T-cell (primary cell): ENCODE measurements at regions not wholly inside any gene's neighbourhood (a gene's known extent, or its start where the extent isn't known, plus 50 kb on each side); places are given as distances from the start of the nearest gene placed in this dataset.
"Not testable (repeated sequence)": the region's sequence is repeated elsewhere in the genome, so short reads cannot be mapped to it uniquely, and the experiment has no call there.

Experiments
- ATAC-seq, 4 experiments: fragments of 200-7000 bp in 3 of 4; fragments of 150-1000 bp in 1 of 4; cut with Tn5 transposase; replicated peaks in 1 of 4; 1 replicate in 3 of 4; 2 replicates in 1 of 4; pipeline ENCODE4 v1.10.0; 2021; ENCODE audit warnings: moderate library complexity in 3 of 4, mild to moderate bottlenecking in 2 of 4, moderate number of reproducible peaks in 1 of 4
- CTCF ChIA-PET, 2 donors: fragments of 300-600 bp; sonication (Branson Sonifier 250); formaldehyde crosslinking; loops; one replicate each; lab custom pipeline; 2022; ENCODE audit warnings: antibody characterized with exemption in 2 of 2; lab: Charles Lee
- POLR2A ChIA-PET, 2 donors: fragments of 300-600 bp; sonication (Branson Sonifier 250); formaldehyde crosslinking; loops; one replicate each; lab custom pipeline; 2022; ENCODE audit warnings: antibody characterized with exemption in 2 of 2; lab: Charles Lee
- DNase-seq, 35 experiments: peaks; one replicate each; pipeline versions ENCODE4 v3.0.0 to v3.0.0-alpha.2; 2013 to 2023
- H3K27ac ChIP-seq: one replicate; pipeline ENCODE4 v1.5.1; 2013; ENCODE audit warnings: low read length
- H3K27me3 ChIP-seq, 2 experiments: replicated peaks in 1 of 2; 1 replicate in 1 of 2; 2 replicates in 1 of 2; pipeline versions ENCODE4 v1.6.1 to v1.7.0; 2013; ENCODE audit warnings: low read length in 1 of 2, mixed read lengths in 1 of 2; ENCODE audit not compliant: control insufficient read depth in 2 of 2, insufficient read depth in 2 of 2; ENCODE audit errors: extremely low read depth in 1 of 2
- H3K36me3 ChIP-seq, 2 donors: 1 replicate in 1 of 2; 2 replicates in 1 of 2; pipeline versions ENCODE4 v1.6.1 to v1.7.0; 2013; ENCODE audit warnings: low read length in 1 of 2; ENCODE audit not compliant: control insufficient read depth in 2 of 2, insufficient read depth in 1 of 2; ENCODE audit errors: extremely low read depth in 1 of 2
- H3K4me1 ChIP-seq, 2 experiments: 1 replicate in 1 of 2; 2 replicates in 1 of 2; pipeline versions ENCODE4 v1.6.1 to v1.7.0; 2013; ENCODE audit warnings: low read length in 2 of 2, mixed read lengths in 1 of 2; ENCODE audit not compliant: insufficient read depth in 2 of 2, control insufficient read depth in 1 of 2; ENCODE audit errors: extremely low read depth in 1 of 2
- H3K4me3 ChIP-seq, 2 donors: 1 replicate in 1 of 2; 2 replicates in 1 of 2; pipeline versions ENCODE4 v1.5.1 to v1.7.0; 2013; ENCODE audit warnings: mild to moderate bottlenecking in 2 of 2, low read length in 1 of 2, moderate library complexity in 1 of 2; ENCODE audit not compliant: control insufficient read depth in 1 of 2; ENCODE audit errors: extremely low read depth in 1 of 2
- H3K9me3 ChIP-seq: 2 replicates; pipeline ENCODE4 v1.7.0; 2013
- H3K27ac Mint-ChIP-seq, 2 donors: one replicate each; pipeline ENCODE4 v1.8.0; 2020 to 2021; ENCODE audit warnings: mild to moderate bottlenecking in 2 of 2, mixed read lengths in 2 of 2
- H3K27me3 Mint-ChIP-seq, 2 donors: one replicate each; pipeline ENCODE4 v1.8.0; 2021 to 2022; ENCODE audit warnings: mixed read lengths in 2 of 2
- H3K36me3 Mint-ChIP-seq: one replicate; pipeline ENCODE4 v1.8.0; 2021; ENCODE audit warnings: mixed read lengths
- H3K4me1 Mint-ChIP-seq, 3 donors: one replicate each; pipeline ENCODE4 v1.8.0; 2020 to 2022; ENCODE audit warnings: mixed read lengths in 3 of 3, mild to moderate bottlenecking in 1 of 3
- H3K4me3 Mint-ChIP-seq, 3 donors: one replicate each; pipeline ENCODE4 v1.8.0; 2020 to 2022; ENCODE audit warnings: mild to moderate bottlenecking in 3 of 3, mixed read lengths in 3 of 3, moderate library complexity in 3 of 3
- H3K9me3 Mint-ChIP-seq, 3 donors: one replicate each; pipeline ENCODE4 v1.8.0; 2020 to 2022; ENCODE audit warnings: mixed read lengths in 3 of 3
- WGBS: methylation state at CpG from one replicate; pipeline ENCODE4 v1.1.5; 2013; ENCODE audit warnings: missing lambda C conversion rate; ENCODE audit not compliant: insufficient coverage; 5-methylcytosine and 5-hydroxymethylcytosine counted together

DNA sequence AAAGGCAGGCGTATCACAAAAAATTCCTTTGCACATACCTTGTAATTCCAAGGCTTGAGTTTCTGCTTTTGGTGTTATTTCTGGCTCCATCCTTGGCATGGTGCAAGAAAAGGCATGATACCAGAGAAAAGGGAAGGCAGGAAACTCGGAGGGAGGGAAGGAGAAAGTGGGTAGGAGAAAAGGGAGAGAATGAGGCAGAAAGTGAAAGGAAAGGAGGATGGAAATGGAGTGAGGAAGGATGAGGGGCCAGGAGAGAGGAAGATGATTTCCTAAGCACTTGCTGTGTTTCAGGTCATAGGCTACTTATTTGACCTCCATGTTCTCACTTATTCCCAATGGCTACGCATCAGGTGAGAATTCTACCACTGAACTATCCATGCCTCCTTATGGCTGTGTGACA lies 110.8 kb upstream of the JCAD start:
- H3K36me3 Mint-ChIP-seq = no peaks in the 10 kb centered on the region
- Histone ChIP-seq H3K9me3 (no peaks in the 10 kb centered on the region), H3K4me1 (no peaks in the 10 kb centered on the region), H3K4me3 (no peak overlapping the region), H3K36me3 (no peaks in the 10 kb centered on the region), H3K27me3 (peaks cover 0 to 14% of the 10 kb centered on the region in 2 experiments), H3K27ac (no peak overlapping the region)
- no peak overlapping the region for H3K27ac Mint-ChIP-seq
- no peak overlapping the region for H3K4me3 Mint-ChIP-seq
- peaks cover 21 to 22% of the 10 kb centered on the region in 2 donors for H3K27me3 Mint-ChIP-seq
- 100% methylated on average over 1 of the region's 3 CpGs for WGBS
- H3K9me3 Mint-ChIP-seq = no peaks in the 10 kb centered on the region
- ChIA-PET CTCF (interaction anchor here in 1 of 2 donors (0.6 kb wide), 1 partner anchor 172 kb away, joined by 4 read pairs; no protein-coding TSS in a partner anchor), POLR2A (interaction anchor here in 1 of 2 donors (0.6 kb wide), 1 partner anchor 9 kb away, joined by 6 read pairs; no protein-coding TSS in a partner anchor)
- ATAC-seq (no peak), DNase-seq (no peak)
- H3K4me1 Mint-ChIP-seq = no peaks in the 10 kb centered on the region

DNA sequence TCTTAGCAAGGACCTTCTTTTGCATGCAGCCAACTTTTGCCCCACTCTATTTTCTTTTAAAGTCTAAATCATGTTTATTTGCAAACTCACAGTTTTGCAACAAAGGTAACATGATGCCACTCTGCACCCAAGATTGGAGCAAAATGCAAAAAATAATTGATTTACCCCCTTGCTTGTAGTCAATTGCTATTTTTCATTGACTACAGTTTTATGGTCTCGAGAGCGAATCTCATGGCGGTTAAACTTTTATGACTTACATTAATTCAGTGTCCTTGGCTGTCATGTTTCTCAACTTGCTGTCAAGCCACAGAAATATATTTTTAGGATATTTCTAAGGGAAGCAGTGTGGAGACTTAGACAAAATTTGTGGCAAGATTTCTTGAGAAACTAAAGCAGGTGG lies 110.0 kb upstream of the JCAD start:
- no peak overlapping the region for H3K27ac Mint-ChIP-seq

DNA sequence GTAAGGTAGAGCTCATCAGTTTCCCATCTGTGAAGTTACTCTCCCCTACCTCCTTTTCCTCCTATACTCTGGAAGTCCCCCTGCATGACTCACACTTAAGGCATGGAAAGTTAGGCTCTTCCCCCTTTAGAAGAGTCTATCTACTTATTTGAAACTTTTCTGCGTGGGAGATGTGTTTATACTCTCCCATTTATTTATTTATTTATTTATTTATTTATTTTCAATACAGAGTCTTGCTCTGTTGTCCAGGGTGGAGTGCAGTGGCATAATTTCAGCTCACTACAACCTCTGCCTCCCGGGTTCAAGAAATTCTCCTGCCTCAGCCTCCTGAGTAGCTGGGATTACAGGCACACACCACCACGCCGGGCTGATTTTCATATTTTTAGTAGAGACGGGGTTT lies 107.5 kb upstream of the JCAD start:
- no peak overlapping the region for H3K4me3 Mint-ChIP-seq
- WGBS = 85% methylated on average over 4 of the region's 5 CpGs
- ATAC-seq = no peak
- no peaks in the 10 kb centered on the region for H3K9me3 Mint-ChIP-seq
- H3K4me3 ChIP-seq = no peak overlapping the region
- H3K27me3 ChIP-seq = peaks cover 0 to 27% of the 10 kb centered on the region in 2 experiments
- peaks cover 25 to 32% of the 10 kb centered on the region in 2 donors for H3K27me3 Mint-ChIP-seq
- CTCF ChIA-PET = no interaction called here
- H3K4me1 ChIP-seq = peaks cover 0 to 3% of the 10 kb centered on the region in 2 experiments
- POLR2A ChIA-PET = no interaction called here
- peaks cover 4 to 6% (median 5%) of the 10 kb centered on the region in 3 donors for H3K4me1 Mint-ChIP-seq
- H3K9me3 ChIP-seq = no peaks in the 10 kb centered on the region
- H3K27ac ChIP-seq = no peak overlapping the region
- H3K27ac Mint-ChIP-seq = no peak overlapping the region
- H3K36me3 Mint-ChIP-seq = no peaks in the 10 kb centered on the region
- DNase-seq = no peak
- H3K36me3 ChIP-seq = no peaks in the 10 kb centered on the region

More for the DNA sequence above, 110.0 kb upstream of the JCAD start:
- no peak overlapping the region for H3K4me3 ChIP-seq
- peaks cover 0 to 17% of the 10 kb centered on the region in 2 experiments for H3K27me3 ChIP-seq
- H3K36me3 ChIP-seq = no peaks in the 10 kb centered on the region
- no CpG with 5 or more reads among the region's 3 CpGs for WGBS
- H3K9me3 ChIP-seq = no peaks in the 10 kb centered on the region
- POLR2A ChIA-PET = no interaction called here
- Mint-ChIP-seq H3K9me3 (no peaks in the 10 kb centered on the region), H3K4me3 (no peak overlapping the region), H3K4me1 (no peaks in the 10 kb centered on the region), H3K36me3 (no peaks in the 10 kb centered on the region), H3K27me3 (peaks cover 24 to 25% of the 10 kb centered on the region in 2 donors)
- no peak overlapping the region for H3K27ac ChIP-seq
- H3K4me1 ChIP-seq = peaks cover 0 to under 1% of the 10 kb centered on the region in 2 experiments
- ATAC-seq (no peak), DNase-seq (no peak)
- CTCF ChIA-PET = no interaction called here

DNA sequence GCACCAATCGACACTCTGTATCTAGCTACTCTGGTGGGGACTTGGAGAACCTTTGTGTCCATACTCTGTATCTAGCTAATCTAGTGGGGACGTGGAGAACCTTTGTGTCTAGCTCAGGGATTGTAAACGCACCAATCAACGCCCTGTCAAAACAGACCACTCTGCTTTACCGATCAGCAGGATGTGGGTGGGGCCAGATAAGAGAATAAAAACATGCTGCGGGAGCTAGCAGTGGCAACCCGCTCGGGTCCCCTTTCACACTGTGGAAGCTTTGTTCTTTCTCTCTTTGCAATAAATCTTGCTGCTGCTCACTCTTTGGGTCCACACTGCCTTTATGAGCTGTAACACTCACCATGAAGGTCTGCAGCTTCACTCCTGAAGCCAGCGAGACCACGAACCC lies 104.0 kb upstream of the JCAD start:
- ATAC-seq, H3K4me1 Mint-ChIP-seq: not testable (repeated sequence)

DNA sequence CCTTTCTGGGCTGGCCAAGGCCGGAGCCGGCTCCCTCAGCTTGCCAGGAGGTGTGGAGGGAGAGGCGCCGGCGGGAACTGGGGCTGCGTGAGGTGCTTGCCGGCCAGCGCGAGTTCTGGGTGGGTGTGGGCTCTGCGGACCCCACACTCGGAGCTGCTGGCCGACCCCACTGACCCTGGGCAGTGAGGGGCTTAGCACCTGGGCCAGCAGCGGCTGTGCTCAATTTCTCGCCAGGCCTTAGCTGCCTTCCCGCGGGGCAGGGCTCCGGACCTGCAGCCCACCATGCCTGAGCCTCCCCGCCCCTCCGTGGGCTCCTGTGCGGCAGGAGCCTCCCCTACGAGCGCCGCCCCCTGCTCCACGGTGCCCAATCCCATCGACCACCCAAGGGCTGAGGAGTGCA lies 103.4 kb upstream of the JCAD start:
- DNase-seq, H3K27ac ChIP-seq, H3K9me3 Mint-ChIP-seq, H3K4me3 ChIP-seq, H3K36me3 Mint-ChIP-seq, H3K4me3 Mint-ChIP-seq, CTCF ChIA-PET, POLR2A ChIA-PET, H3K27ac Mint-ChIP-seq, ATAC-seq, H3K36me3 ChIP-seq, H3K9me3 ChIP-seq, H3K4me1 Mint-ChIP-seq, H3K4me1 ChIP-seq: not testable (repeated sequence)
- H3K27me3 Mint-ChIP-seq = peaks cover 32 to 37% of the 10 kb centered on the region in 2 donors
- 95% methylated on average over 20 of the region's 25 CpGs for WGBS
- H3K27me3 ChIP-seq = peaks cover 0 to 33% of the 10 kb centered on the region in 2 experiments

More for the DNA sequence above, 104.0 kb upstream of the JCAD start:
- H3K36me3 ChIP-seq, H3K9me3 Mint-ChIP-seq, POLR2A ChIA-PET, H3K27ac Mint-ChIP-seq, H3K4me3 ChIP-seq, CTCF ChIA-PET, H3K36me3 Mint-ChIP-seq, H3K9me3 ChIP-seq, H3K4me1 ChIP-seq, DNase-seq, H3K27ac ChIP-seq: not testable (repeated sequence)
- Mint-ChIP-seq H3K27me3 (peaks cover 33 to 40% of the 10 kb centered on the region in 2 donors), H3K4me3 (peak overlapping the region in 2 of 3 donors; percentile 36 to 47)
- H3K27me3 ChIP-seq = peaks cover 0 to 33% of the 10 kb centered on the region in 2 experiments
- WGBS = 40% methylated on average over 4 of the region's 10 CpGs

DNA sequence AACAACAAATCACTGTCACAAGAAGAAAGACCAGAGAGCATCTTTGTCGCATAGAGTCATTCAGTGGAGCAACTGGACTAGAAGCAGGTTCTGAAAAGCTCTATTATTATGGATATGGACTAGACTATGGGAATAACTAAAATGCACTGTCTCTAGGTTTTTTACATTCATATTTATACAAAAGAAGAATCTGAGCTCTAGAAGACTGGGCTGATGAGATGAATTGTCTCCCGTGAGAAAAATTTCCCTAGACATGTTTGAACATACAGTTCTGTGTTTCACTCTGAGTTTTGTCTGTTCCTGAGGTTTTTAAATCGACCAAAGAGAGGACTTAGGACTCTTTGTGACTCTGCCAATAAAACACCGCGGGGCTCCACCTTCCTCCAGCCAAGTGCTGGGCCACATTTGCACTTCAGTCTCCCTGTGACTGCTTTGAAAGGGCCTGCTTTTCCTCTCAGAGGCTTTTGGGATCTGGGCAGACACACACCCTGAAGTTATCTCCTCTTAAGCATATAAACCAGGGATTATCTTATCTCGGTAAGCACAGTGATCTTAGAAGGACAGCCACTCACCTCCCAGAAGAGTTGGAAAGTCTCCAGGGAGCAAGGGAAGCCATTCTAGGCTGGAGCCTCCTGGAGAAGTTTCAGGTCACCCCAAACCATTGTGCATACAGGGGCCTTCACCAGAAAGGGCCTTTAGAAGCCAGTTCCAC lies 101.0 kb upstream of the JCAD start:
- CTCF ChIA-PET = no interaction called here
- DNase-seq (no peak), ATAC-seq (no peak)
- no peaks in the 10 kb centered on the region for H3K36me3 Mint-ChIP-seq
- peaks cover 0 to 23% of the 10 kb centered on the region in 2 experiments for H3K27me3 ChIP-seq
- H3K27ac Mint-ChIP-seq = no peak overlapping the region
- H3K4me1 ChIP-seq = peaks cover 0 to 3% of the 10 kb centered on the region in 2 experiments
- H3K9me3 Mint-ChIP-seq = no peaks in the 10 kb centered on the region
- peaks cover 4 to 6% (median 5%) of the 10 kb centered on the region in 3 donors for H3K4me1 Mint-ChIP-seq
- H3K4me3 Mint-ChIP-seq = no peak overlapping the region
- peaks cover 30 to 34% of the 10 kb centered on the region in 2 donors for H3K27me3 Mint-ChIP-seq
- WGBS = 62% methylated on average over 3 of the region's 6 CpGs
- no peaks in the 10 kb centered on the region for H3K36me3 ChIP-seq
- no peak overlapping the region for H3K4me3 ChIP-seq
- no peak overlapping the region for H3K27ac ChIP-seq
- POLR2A ChIA-PET = no interaction called here
- H3K9me3 ChIP-seq = no peaks in the 10 kb centered on the region
